NCI-H2107 treated with DMSO at 0.1 percent for 48 hours (cell line): ENCODE measurements at regions not wholly inside any gene's neighbourhood (a gene's known extent, or its start where the extent isn't known, plus 50 kb on each side); places are given as distances from the start of the nearest gene placed in this dataset.
A peak's percentile ranks its signal among the peaks of the same experiment; 100 is the strongest.
"Not testable (repeated sequence)": the region's sequence is repeated elsewhere in the genome, so short reads cannot be mapped to it uniquely, and the experiment has no call there.

Experiments
- DNase-seq: peaks from one replicate; lab custom pipeline; 2025; ENCODE audit not compliant: unreplicated experiment; lab: John Stamatoyannopoulos, UW

DNA sequence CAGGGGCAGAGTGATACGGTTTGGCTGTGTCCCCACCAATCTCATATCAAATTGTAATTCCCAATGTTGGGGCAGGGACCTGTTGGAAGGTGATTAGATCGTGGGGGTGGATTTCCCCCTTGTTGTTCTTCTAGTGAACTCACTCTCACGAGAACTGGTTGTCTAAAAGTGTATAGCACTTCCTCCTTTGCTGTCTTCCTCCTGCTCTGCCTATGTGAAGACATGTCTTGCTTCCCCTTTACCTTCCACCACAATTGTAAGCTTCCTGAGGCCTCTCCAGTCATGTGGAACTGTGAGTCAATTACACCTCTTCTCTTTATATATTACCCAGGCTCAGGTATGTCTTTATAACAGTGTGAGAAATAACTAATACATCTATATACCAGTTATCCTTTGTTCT lies 706.4 kb upstream of the KLHL1 start:
- DNase-seq = no peak

DNA sequence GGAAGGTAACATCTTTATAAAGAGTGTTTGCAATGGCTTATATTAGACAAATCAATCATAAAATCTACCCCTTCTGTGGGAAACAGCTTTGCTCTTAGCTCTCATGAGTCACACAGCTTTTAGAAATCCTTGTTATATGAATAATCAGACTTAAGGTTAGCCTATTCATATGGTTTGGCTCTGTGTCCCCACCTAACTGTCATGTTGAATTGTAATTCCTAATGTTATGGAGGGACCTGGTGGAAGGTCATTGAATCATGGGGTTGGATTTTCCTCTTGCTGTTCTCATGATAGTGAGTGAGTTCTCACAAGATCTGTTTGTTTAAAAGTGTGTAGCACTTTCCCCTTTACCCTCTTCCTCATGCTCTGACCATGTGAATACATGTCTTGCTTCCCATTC lies 704.2 kb upstream of the KLHL1 start:
- no peak for DNase-seq

- DNase-seq = no peak
These were observed 701.3 kb upstream of the KLHL1 start for GRCh38 chr13:70809588-70809987.

DNA sequence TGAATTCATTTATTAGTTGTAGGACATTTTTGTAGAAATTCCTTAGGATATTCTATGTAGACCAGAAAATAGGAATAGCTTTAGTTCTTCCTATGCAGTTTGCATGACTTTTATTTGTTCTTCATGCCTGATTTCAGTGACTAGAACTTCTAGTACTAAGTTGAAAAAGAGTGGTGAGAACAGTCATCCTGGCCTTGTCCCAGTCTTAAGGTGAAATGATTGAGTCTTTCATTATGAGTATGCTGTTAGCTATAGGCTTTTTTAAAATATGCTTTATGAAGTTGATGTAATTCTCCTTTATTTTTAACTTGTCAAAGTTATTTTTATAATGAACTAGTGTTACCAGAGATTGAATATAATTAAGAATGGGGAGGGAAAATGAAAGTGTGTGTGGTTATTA lies 690.1 kb upstream of the KLHL1 start:
- no peak for DNase-seq

DNA sequence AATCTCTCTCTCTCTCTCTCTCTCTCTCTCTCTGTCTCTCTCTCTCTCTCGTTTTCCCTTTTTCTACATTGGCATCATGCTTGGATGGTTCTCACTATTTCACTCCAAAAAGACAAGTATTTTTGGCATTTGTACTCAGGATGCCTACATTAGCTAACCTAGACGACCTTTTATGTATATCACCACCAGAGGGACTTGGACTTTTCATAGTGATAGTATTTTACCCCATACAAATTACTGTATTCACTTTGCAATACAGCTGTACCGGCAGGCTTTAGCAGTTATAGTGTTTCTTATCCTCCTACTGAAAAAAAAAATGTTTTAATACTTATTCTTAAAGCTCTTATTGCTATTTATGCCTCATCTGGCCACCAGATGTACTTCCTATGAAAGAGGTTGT lies 687.2 kb upstream of the KLHL1 start:
- DNase-seq = no peak

GRCh38 chr13:70792121-70792520 lies 683.9 kb upstream of the KLHL1 start:
- no peak for DNase-seq

DNA sequence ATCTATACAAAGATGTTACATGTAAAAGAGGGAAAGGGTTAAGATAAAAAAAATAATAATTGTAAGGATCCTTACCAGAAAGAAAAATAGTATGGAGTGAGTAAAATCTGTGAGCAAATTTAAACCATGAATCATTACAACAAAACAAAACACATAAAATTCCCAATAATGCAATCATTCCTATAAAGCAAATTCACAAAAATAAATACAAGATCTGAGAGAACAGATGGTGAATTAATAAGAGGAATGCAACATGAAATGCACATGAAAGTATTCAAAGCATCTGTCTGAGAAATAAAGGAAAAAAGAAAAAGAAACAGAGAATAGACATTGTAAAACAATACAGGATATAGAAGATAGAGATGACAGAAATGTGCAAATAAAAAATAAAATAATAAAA lies 681.5 kb upstream of the KLHL1 start:
- DNase-seq = no peak

GRCh38 chr13:70788074-70788473 lies 679.8 kb upstream of the KLHL1 start:
- DNase-seq = peak; percentile 75

DNA sequence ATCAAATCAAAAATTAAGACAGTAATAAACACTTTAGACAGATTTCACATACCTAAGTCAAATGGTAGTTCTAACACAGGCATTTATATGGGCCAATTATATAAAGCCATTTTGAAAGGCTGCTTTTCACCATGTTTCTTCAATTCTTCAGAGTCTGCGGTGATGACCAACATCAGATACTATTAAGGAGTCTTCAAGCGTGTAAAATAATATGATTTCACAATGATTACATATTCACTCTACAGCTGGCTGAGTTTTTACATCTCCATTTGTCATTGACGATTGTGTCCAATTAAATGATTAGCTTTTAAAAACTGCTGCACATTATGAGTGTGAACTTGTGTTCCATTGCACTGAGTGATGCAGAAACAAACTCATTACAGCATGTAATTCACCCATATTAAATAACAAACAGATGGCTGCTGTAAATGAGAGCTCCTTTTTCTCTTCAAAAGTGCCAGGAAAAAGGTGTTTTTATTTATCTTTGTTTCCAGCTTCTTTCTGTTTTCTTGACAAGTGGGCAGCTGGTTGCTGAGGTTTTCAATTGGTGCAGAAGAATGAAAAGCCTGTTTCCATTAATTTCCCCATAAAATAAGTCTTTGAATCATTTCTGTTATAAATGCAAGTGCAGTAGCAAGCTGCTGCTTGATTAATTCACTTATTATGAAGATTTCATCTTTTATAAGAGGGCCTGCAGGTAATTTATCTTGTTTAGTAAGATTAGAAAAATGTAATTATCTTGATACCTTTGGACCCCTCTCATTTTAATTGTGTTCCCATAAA lies 676.1 kb upstream of the KLHL1 start:
- DNase-seq = peak; percentile 11

DNA sequence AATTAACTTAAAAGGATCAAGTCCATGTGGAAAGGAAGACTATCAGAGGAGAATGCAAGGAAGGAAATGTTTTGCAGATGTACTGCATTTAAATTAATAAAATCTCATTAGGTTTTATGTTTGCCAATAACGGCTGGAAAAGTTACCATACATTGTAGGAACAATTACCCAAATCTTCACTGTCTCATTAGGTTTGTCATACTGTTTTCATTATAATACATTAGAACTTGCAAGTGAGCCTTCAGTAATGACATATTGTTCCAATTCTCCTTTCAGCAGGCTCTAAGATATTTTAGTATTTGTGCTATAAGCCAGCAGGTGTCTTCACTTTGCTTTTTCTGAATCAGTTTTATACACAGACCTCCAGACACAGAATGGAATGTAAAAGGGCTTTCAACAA lies 661.6 kb upstream of the KLHL1 start:
- no peak for DNase-seq

DNA sequence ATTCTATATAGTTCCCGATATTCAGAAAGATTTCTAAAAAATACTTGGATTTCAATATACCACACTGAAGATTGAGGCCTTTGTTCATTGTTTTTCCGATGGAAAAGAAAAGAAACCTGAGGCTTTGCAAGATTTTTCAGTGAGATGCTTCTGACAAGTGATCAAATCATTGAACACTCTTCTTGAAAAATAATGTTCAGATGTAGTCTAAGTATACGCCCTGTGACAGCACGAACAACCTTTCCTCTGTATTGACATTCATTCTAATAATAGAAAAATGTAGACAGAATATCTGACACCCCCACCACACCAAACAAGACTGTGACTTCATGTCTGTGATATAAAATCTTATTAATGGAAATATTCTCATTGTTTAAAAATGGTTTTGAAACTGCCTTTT lies 650.7 kb upstream of the KLHL1 start:
- DNase-seq = no peak

DNA sequence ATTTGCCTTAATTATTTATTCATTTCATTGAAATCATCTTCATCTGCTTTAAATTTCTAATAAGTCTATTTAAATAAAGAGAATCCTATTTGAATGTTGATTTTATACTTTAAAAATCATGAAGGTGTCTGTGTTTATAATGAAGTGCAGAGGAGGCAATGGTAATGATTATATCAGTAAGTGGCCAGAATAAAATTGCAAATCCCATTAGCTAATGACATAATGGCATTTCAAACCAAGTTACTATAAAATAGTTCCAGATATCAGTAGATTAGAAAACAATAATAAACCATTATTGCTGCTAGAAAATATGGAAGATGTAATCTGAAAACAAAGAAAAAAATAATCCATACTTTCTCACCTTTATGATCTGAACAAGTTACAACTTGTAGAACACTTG lies 647.8 kb upstream of the KLHL1 start:
- DNase-seq = no peak

- no peak for DNase-seq
These were observed 647.2 kb upstream of the KLHL1 start for GRCh38 chr13:70755456-70755855.

GRCh38 chr13:70747262-70747661 lies 639.0 kb upstream of the KLHL1 start:
- no peak for DNase-seq

GRCh38 chr13:70746469-70746868 lies 638.2 kb upstream of the KLHL1 start:
- not testable (repeated sequence) for DNase-seq

GRCh38 chr13:70736622-70737317 lies 628.5 kb upstream of the KLHL1 start:
- no peak for DNase-seq

DNA sequence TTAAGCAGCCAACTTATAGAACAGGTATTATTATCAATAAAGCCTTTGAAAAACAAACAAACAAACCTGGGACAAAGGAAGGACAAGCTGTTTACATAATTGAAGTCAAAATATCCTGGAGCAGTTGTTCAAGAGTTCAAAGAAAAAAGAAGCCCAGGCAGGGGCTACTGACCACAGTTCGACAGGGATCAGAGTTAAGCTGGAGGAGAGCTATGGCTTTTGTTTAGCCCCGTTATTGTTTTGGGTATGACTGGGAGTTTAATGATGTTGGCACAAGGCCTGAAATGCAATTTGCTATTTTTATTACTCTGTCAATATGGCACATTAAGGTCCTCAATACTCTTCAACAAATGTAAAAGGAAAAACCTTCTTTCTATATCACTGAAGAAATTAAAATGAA lies 624.4 kb upstream of the KLHL1 start:
- peak; percentile 76 for DNase-seq

DNA sequence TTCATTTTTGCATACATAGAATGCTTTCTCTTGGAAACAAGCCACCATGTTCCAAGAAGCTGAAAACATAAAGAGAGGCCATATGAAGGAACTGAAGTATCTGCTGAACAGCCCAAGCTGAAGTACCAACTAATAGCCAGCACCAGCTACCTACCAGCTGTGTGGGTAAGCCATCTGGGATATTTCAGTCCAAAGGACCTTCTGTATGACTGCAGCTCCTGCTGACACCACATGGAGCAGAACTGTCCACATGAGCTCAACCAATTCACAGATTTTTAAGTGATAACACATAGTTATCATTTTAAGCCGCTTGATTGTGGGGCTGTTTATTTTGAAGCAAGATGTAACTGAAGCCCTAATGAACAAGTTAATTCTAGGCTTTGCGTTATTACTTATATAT lies 621.1 kb upstream of the KLHL1 start:
- no peak for DNase-seq

DNA sequence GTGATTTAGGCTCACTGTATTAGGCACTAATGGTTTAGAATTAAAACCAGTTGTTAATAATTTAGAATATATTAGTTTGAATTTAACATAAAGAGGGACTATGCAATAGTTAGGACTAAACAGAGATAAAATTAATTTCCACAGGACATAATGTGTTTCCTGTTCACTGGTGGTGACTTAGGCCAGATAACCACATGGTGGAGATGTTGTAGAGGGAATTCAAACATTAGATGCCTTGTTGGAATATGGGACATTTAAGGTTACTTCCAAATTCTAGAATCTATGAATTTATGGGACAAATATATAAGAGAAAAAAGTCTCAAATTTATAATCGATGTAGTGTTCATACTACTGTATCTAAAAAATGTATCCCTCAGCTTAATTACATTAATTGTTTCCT lies 615.5 kb upstream of the KLHL1 start:
- DNase-seq = peak; percentile 14

- no peak for DNase-seq
These were observed 612.1 kb upstream of the KLHL1 start for GRCh38 chr13:70720386-70720785.

DNA sequence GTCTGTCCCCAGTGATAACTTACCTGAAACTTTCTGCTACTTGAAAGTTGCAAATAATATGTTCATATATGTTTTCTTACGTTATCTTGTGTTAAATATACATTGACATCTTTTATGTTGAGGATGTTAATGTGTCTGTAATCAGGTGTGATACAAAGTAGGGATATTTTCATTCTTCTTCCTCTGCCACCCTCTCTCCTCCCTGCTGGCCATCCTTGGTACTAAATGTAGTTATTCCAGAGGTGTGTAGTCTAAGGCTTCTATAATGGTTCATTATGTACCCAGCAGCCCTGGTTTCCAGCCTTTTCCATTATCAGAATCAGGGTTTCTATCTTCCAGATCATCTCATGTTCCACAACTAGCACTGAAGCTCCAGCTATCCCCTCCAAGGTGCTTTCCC lies 606.7 kb upstream of the KLHL1 start:
- no peak for DNase-seq

DNA sequence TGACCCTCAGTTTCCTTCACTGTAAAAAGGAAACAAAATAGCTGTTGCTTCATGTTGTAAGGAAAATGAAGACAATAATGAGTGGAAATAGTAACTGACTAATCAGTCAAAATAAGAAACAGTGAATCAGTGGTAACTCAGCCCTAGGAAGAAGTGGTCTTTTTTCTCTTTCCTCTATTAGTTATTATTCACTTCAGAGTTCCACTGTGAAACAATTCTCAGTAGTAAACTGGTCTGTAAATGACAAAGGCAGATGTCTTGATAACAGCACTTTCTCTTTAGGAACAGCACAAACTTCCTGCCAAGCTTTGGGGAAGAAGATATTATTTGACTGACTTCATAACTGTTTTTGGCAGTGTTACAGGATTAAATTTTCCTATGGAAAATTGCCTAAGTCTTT lies 600.5 kb upstream of the KLHL1 start:
- DNase-seq = no peak

DNA sequence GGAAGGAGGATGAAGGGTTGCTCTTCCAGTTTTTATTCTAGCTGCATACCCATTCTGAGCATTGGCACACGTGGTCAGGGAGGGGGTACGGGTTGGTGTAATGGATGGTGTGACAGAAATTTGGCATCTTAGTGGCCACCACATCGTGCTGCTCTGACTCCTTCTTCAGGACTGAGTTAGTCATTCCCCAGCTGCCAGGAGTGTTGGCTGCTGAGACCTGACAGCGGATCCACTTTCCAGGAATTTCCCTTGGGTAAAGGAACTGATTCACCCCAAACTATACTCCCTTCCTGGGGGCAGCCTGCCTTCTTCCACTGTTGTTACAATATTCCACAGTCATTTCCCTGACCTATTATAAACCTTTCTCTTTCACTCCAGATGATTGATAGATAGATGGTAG lies 595.5 kb upstream of the KLHL1 start:
- no peak for DNase-seq
